ENCODE measurements at regions not wholly inside any gene's neighbourhood (a gene's known extent, or its start where the extent isn't known, plus 50 kb on each side); places are given as distances from the start of the nearest gene placed in this dataset.

- no peak for TF ChIP-seq CTCF (IDR thresholded peaks at IDR 0.05; ENCODE audit: insufficient read depth, low read length, poor library complexity, severe bottlenecking)
- TF ChIP-seq EZH2phosphoT487 (conservative IDR thresholded peaks at IDR 0.05; ENCODE audit: low read length) = no peak
- no peak overlapping the region for H3K4me2 ChIP-seq (ENCODE audit: low read depth, low read length, poor library complexity, severe bottlenecking)
- no peaks in the 10 kb centered on the region for H3K27me3 ChIP-seq (ENCODE audit: low read length)
- no peaks in the 10 kb centered on the region for H3K9me2 ChIP-seq (replicated peaks; ENCODE audit: insufficient read depth, low read length)
- no peaks in the 10 kb centered on the region for H4K20me1 ChIP-seq (ENCODE audit: low read depth, low read length)
- no peaks in the 10 kb centered on the region for H3F3A ChIP-seq (ENCODE audit: insufficient read depth)
- H3K79me2 ChIP-seq (ENCODE audit: insufficient read depth, low read length) = no peaks in the 10 kb centered on the region
- no peak overlapping the region for H2AFZ ChIP-seq (ENCODE audit: low read depth, low read length, severe bottlenecking)
- H3K9me3 ChIP-seq (ENCODE audit: insufficient read depth, low read length) = no peaks in the 10 kb centered on the region
- H3K4me3 ChIP-seq (ENCODE audit: insufficient read depth, low read length, poor library complexity, severe bottlenecking) = no peak overlapping the region
- no peak overlapping the region for H3K9ac ChIP-seq (ENCODE audit: low read length)
- H3K36me3 ChIP-seq (ENCODE audit: low read length) = no peaks in the 10 kb centered on the region
- H3K27ac ChIP-seq (ENCODE audit: low read depth, low read length) = no peak overlapping the region
These were observed 256.3 kb upstream of the MYT1L start for GRCh38 chr2:2587354-2587753.

GRCh38 chr2:2586931-2587330 lies 255.9 kb upstream of the MYT1L start:
- no peaks in the 10 kb centered on the region for H3F3A ChIP-seq (ENCODE audit: insufficient read depth)
- H3K27me3 ChIP-seq (ENCODE audit: low read length) = no peaks in the 10 kb centered on the region
- H4K20me1 ChIP-seq (ENCODE audit: low read depth, low read length) = no peaks in the 10 kb centered on the region
- no peak overlapping the region for H3K9ac ChIP-seq (ENCODE audit: low read length)
- H3K79me2 ChIP-seq (ENCODE audit: insufficient read depth, low read length) = no peaks in the 10 kb centered on the region
- H3K4me2 ChIP-seq (ENCODE audit: low read depth, low read length, poor library complexity, severe bottlenecking) = no peak overlapping the region
- H3K36me3 ChIP-seq (ENCODE audit: low read length) = no peaks in the 10 kb centered on the region
- H3K9me2 ChIP-seq (replicated peaks; ENCODE audit: insufficient read depth, low read length) = no peaks in the 10 kb centered on the region
- no peaks in the 10 kb centered on the region for H3K9me3 ChIP-seq (ENCODE audit: insufficient read depth, low read length)
- no peak overlapping the region for H2AFZ ChIP-seq (ENCODE audit: low read depth, low read length, severe bottlenecking)
- TF ChIP-seq CTCF (IDR thresholded peaks at IDR 0.05; ENCODE audit: insufficient read depth, low read length, poor library complexity, severe bottlenecking) = no peak
- TF ChIP-seq EZH2phosphoT487 (conservative IDR thresholded peaks at IDR 0.05; ENCODE audit: low read length) = no peak
- no peak overlapping the region for H3K27ac ChIP-seq (ENCODE audit: low read depth, low read length)
- H3K4me3 ChIP-seq (ENCODE audit: insufficient read depth, low read length, poor library complexity, severe bottlenecking) = no peak overlapping the region

- Histone ChIP-seq H3K9ac (ENCODE audit: low read length) (no peak overlapping the region), H3K9me3 (ENCODE audit: insufficient read depth, low read length) (no peaks in the 10 kb centered on the region), H3K36me3 (ENCODE audit: low read length) (no peaks in the 10 kb centered on the region)
These were observed 255.1 kb upstream of the MYT1L start for GRCh38 chr2:2586068-2586776.

More at GRCh38 chr2:2586068-2586776, 255.1 kb upstream of the MYT1L start:
- Histone ChIP-seq H4K20me1 (ENCODE audit: low read depth, low read length) (no peaks in the 10 kb centered on the region), H3K4me2 (ENCODE audit: low read depth, low read length, poor library complexity, severe bottlenecking) (no peak overlapping the region), H3K79me2 (ENCODE audit: insufficient read depth, low read length) (no peaks in the 10 kb centered on the region), H3F3A (ENCODE audit: insufficient read depth) (no peaks in the 10 kb centered on the region), H3K4me3 (ENCODE audit: insufficient read depth, low read length, poor library complexity, severe bottlenecking) (no peak overlapping the region), H3K9me2 (replicated peaks; ENCODE audit: insufficient read depth, low read length) (no peaks in the 10 kb centered on the region), H3K27ac (ENCODE audit: low read depth, low read length) (no peak overlapping the region), H3K27me3 (ENCODE audit: low read length) (no peaks in the 10 kb centered on the region), H2AFZ (ENCODE audit: low read depth, low read length, severe bottlenecking) (no peak overlapping the region)
- TF ChIP-seq CTCF (IDR thresholded peaks at IDR 0.05; ENCODE audit: insufficient read depth, low read length, poor library complexity, severe bottlenecking) (no peak), EZH2phosphoT487 (conservative IDR thresholded peaks at IDR 0.05; ENCODE audit: low read length) (no peak)

Data from SU-DHL-6 (cell line).